Tibial nerve (tissue), 3 donors: ENCODE measurements at regions not wholly inside any gene's neighbourhood (a gene's known extent, or its start where the extent isn't known, plus 50 kb on each side); places are given as distances from the start of the nearest gene placed in this dataset.

Experiments used
- POLR2A ChIP-seq, 2 donors: fragments of 450-650 bp; IDR thresholded peaks; one replicate each; pipeline ENCODE4 v1.6.1; 2017; ENCODE audit warnings: antibody characterized with exemption in 2 of 2, mild to moderate bottlenecking in 2 of 2, moderate library complexity in 2 of 2
- TF ChIP-seq, protein P1 (sequence below), 5 experiments: fragments of 200-600 bp in 3 of 5; fragments of 450-650 bp in 2 of 5; sonication (generic) in 3 of 5; IDR thresholded peaks; one replicate each; pipeline ENCODE4 v1.5.1; 2016 to 2019; ENCODE audit warnings: antibody characterized with exemption in 5 of 5, mild to moderate bottlenecking in 3 of 5, moderate library complexity in 2 of 5

- TF ChIP-seq, protein P1, sequence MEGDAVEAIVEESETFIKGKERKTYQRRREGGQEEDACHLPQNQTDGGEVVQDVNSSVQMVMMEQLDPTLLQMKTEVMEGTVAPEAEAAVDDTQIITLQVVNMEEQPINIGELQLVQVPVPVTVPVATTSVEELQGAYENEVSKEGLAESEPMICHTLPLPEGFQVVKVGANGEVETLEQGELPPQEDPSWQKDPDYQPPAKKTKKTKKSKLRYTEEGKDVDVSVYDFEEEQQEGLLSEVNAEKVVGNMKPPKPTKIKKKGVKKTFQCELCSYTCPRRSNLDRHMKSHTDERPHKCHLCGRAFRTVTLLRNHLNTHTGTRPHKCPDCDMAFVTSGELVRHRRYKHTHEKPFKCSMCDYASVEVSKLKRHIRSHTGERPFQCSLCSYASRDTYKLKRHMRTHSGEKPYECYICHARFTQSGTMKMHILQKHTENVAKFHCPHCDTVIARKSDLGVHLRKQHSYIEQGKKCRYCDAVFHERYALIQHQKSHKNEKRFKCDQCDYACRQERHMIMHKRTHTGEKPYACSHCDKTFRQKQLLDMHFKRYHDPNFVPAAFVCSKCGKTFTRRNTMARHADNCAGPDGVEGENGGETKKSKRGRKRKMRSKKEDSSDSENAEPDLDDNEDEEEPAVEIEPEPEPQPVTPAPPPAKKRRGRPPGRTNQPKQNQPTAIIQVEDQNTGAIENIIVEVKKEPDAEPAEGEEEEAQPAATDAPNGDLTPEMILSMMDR (IDR thresholded peaks at IDR 0.05), result no peak
- TF ChIP-seq POLR2A (IDR thresholded peaks at IDR 0.05), result no peak
Observed at GRCh38 chr6:144477856-144478255, 192.7 kb downstream of the UTRN start.
